Heart left ventricle (tissue), 16 donors: ENCODE measurements at regions not wholly inside any gene's neighbourhood (a gene's known extent, or its start where the extent isn't known, plus 50 kb on each side); places are given as distances from the start of the nearest gene placed in this dataset.

ENCODE experiments used
- ATAC-seq, 4 donors: fragments of 200-7000 bp; cut with Tn5 transposase; one replicate each; pipeline ENCODE4 v1.9.1; 2020 to 2022; ENCODE audit warnings: moderate library complexity in 4 of 4, mild to moderate bottlenecking in 3 of 4, moderate number of reproducible peaks in 1 of 4
- DNase-seq, 5 donors: peaks; one replicate each; pipeline ENCODE4 v3.0.0-alpha.2; 2020
- H3K27ac ChIP-seq, 12 donors: fragments of 200-600 bp; sonication (generic) in 4 of 12; one replicate each; pipeline versions ENCODE4 v1.5.0 to v1.8.0; 2016 to 2022; ENCODE audit warnings: mild to moderate bottlenecking in 2 of 12
- H3K27me3 ChIP-seq, 9 donors: fragments of 200-600 bp; sonication (generic) in 2 of 9; one replicate each; pipeline versions ENCODE4 v1.5.1 to v1.8.0; 2016 to 2022; ENCODE audit warnings: mild to moderate bottlenecking in 3 of 9
- H3K36me3 ChIP-seq, 9 donors: fragments of 200-600 bp; sonication (generic) in 2 of 9; one replicate each; pipeline versions ENCODE4 v1.5.0 to v1.8.0; 2018 to 2022; ENCODE audit warnings: mild to moderate bottlenecking in 2 of 9
- H3K4me1 ChIP-seq, 12 donors: fragments of 200-600 bp; sonication (generic) in 4 of 12; one replicate each; pipeline versions ENCODE4 v1.5.0 to v1.8.0; 2016 to 2022; ENCODE audit warnings: mild to moderate bottlenecking in 3 of 12
- H3K4me3 ChIP-seq, 12 donors: fragments of 200-600 bp; sonication (generic) in 4 of 12; one replicate each; pipeline versions ENCODE4 v1.5.0 to v1.8.0; 2017 to 2022; ENCODE audit warnings: mild to moderate bottlenecking in 9 of 12, moderate library complexity in 4 of 12
- H3K9me3 ChIP-seq, 12 donors: fragments of 200-600 bp; sonication (generic) in 4 of 12; one replicate each; pipeline versions ENCODE4 v1.5.0 to v1.8.0; 2016 to 2022; ENCODE audit warnings: mild to moderate bottlenecking in 1 of 12
- CTCF ChIP-seq, 12 donors: fragments of 200-600 bp; sonication (generic) in 4 of 12; IDR thresholded peaks; one replicate each; pipeline versions ENCODE4 v1.5.0 to v1.8.0; 2018 to 2022; ENCODE audit warnings: antibody characterized with exemption in 12 of 12, mild to moderate bottlenecking in 5 of 12
- POLR2A ChIP-seq, 2 donors: fragments of 450-650 bp; IDR thresholded peaks; one replicate each; pipeline ENCODE4 v1.6.1; 2017; ENCODE audit warnings: antibody characterized with exemption in 2 of 2, mild to moderate bottlenecking in 2 of 2, moderate library complexity in 2 of 2
- WGBS, 4 donors: extraction: QIAGEN DNeasy Blood & Tissue Kit in 2 of 4; methylation state at CpG; one replicate each; pipeline versions ENCODE4 v1.1.5 to v1.1.7; 2013 to 2018; 5-methylcytosine and 5-hydroxymethylcytosine counted together
- intact Hi-C, 10 donors: fragments of 100-400 bp; cut with DNase I; formaldehyde crosslinking; loops; one replicate each; pipeline versions ENCODE4 v1.11.1 to v1.14.2; 2022
- donor health status: ischemic (EF 13 %, LVEDD 7.1; RV severe dilation, severe dysfunction).
- donor health status: healthy with polysubstance abuse.
- donor health status: DM: no; HTN: yes; CAD: no.
- donor health status: DM: no; HTN: no; CAD: no.
- donor health status: ischemic (EF 25% LVEDD 6.9; RV normal size, moderate dysfunction).
- donor health status: ischemic (EF 25% LVEDD 5.7; RV mildly dilated, moderate dysfunction).
- donor health status: healthy.
- donor health status: DM: yes; HTN: yes; CAD: no.
- donor health status: ischemic (EF 35%, LVEDD 5.7; RV mildly dilated, moderate dysfunction).
- donor health status: nonischemic (EF 11% LVEDD 7.7; RV severe dilation, severe dysfunction).
- donor health status: DM: yes; HTN: yes; CAD: no.
- donor health status: PGD.
- donor health status: ischemic (EF 29% LVEDD 5.4; RV normal size, mild dysfunction).
- donor health status: nonischemic (EF 23%, LVEDD 6.1; RV moderate dilation, normal function).

- ATAC-seq: no peak
- H3K27ac ChIP-seq: no peak overlapping the region
- intact Hi-C loops: no loop called here
Observed at GRCh38 chr7:35355911-35356310, 102.0 kb upstream of the TBX20 start.

GRCh38 chr7:35355199-35355598 lies 101.3 kb upstream of the TBX20 start:
- DNase-seq (no peak), ATAC-seq (no peak)
- intact Hi-C loops: no loop called here
- 72 to 93% (median 84%) methylated on average over 2 of the region's 2 CpGs for WGBS, 4 donors
- no peaks in the 10 kb centered on the region for H3K27me3 ChIP-seq
- no peak overlapping the region for H3K27ac ChIP-seq
- no peak for TF ChIP-seq POLR2A (IDR thresholded peaks at IDR 0.05)
- TF ChIP-seq CTCF (IDR thresholded peaks at IDR 0.05): no peak
- no peaks in the 10 kb centered on the region for H3K36me3 ChIP-seq
- H3K9me3 ChIP-seq: peaks cover 0 to 14% (median 0%) of the 10 kb centered on the region in 12 donors
- no peak overlapping the region for H3K4me3 ChIP-seq
- peaks cover 0 to 9% (median 0%) of the 10 kb centered on the region in 12 donors for H3K4me1 ChIP-seq

More at GRCh38 chr7:35355911-35356310, 102.0 kb upstream of the TBX20 start:
- no peaks in the 10 kb centered on the region for H3K27me3 ChIP-seq
- H3K4me3 ChIP-seq: no peak overlapping the region
- H3K4me1 ChIP-seq: peaks cover 0 to 9% (median 0%) of the 10 kb centered on the region in 12 donors
- TF ChIP-seq CTCF (IDR thresholded peaks at IDR 0.05) (no peak), POLR2A (IDR thresholded peaks at IDR 0.05) (no peak)
- 76 to 85% (median 82%) methylated on average over 5 of the region's 5 CpGs for WGBS, 4 donors
- peaks cover 0 to 14% (median 0%) of the 10 kb centered on the region in 12 donors for H3K9me3 ChIP-seq
- no peaks in the 10 kb centered on the region for H3K36me3 ChIP-seq
- no peak for DNase-seq

GRCh38 chr7:35353481-35353880 lies 99.6 kb upstream of the TBX20 start:
- Histone ChIP-seq H3K4me1 (peaks cover 0 to 9% (median 0%) of the 10 kb centered on the region in 12 donors), H3K9me3 (peaks cover 0 to 11% (median 0%) of the 10 kb centered on the region in 12 donors), H3K36me3 (no peaks in the 10 kb centered on the region), H3K4me3 (no peak overlapping the region), H3K27me3 (no peaks in the 10 kb centered on the region), H3K27ac (no peak overlapping the region)
- 46 to 64% (median 60%) methylated on average over 6 of the region's 6 CpGs for WGBS, 4 donors
- DNase-seq (no peak), ATAC-seq (no peak)
- TF ChIP-seq POLR2A (IDR thresholded peaks at IDR 0.05) (no peak), CTCF (IDR thresholded peaks at IDR 0.05) (no peak)
- intact Hi-C loops: no loop called here

- Histone ChIP-seq H3K4me3 (no peak overlapping the region), H3K27ac (no peak overlapping the region), H3K4me1 (peaks cover 0 to 4% (median 0%) of the 10 kb centered on the region in 12 donors), H3K27me3 (no peaks in the 10 kb centered on the region), H3K9me3 (no peaks in the 10 kb centered on the region), H3K36me3 (no peaks in the 10 kb centered on the region)
- TF ChIP-seq POLR2A (IDR thresholded peaks at IDR 0.05): no peak
- no peak for TF ChIP-seq CTCF (IDR thresholded peaks at IDR 0.05)
- ATAC-seq: no peak
- 89 to 94% (median 94%) methylated on average over 4 of the region's 4 CpGs for WGBS, 4 donors
- intact Hi-C loops: no loop called here
- no peak for DNase-seq
Observed at GRCh38 chr7:35351466-35351865, 97.6 kb upstream of the TBX20 start.
